ENCODE measurements at regions not wholly inside any gene's neighbourhood (a gene's known extent, or its start where the extent isn't known, plus 50 kb on each side); places are given as distances from the start of the nearest gene placed in this dataset.

DNA sequence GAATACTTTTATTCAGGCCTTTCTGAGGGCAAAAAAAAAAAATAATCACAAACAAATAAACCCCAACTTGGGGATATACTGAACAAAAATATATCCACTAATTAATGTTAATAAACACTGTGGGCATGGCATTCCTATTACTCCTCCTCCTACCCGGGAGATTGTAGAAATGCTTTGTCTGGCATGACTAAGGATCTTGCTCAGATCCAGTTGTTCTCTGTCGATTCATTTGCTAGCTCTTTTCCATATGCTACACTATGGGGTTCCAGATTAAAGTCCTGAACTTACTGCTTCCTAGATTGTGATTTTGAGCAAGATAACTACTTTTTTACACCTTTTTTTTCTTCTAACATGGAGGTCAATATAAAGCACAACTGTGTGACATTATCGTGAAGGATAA, 102.2 kb upstream of the PRR16 start:
- TF ChIP-seq, protein P1, sequence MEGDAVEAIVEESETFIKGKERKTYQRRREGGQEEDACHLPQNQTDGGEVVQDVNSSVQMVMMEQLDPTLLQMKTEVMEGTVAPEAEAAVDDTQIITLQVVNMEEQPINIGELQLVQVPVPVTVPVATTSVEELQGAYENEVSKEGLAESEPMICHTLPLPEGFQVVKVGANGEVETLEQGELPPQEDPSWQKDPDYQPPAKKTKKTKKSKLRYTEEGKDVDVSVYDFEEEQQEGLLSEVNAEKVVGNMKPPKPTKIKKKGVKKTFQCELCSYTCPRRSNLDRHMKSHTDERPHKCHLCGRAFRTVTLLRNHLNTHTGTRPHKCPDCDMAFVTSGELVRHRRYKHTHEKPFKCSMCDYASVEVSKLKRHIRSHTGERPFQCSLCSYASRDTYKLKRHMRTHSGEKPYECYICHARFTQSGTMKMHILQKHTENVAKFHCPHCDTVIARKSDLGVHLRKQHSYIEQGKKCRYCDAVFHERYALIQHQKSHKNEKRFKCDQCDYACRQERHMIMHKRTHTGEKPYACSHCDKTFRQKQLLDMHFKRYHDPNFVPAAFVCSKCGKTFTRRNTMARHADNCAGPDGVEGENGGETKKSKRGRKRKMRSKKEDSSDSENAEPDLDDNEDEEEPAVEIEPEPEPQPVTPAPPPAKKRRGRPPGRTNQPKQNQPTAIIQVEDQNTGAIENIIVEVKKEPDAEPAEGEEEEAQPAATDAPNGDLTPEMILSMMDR (IDR thresholded peaks at IDR 0.05), result no peak
- TF ChIP-seq POLR2A (IDR thresholded peaks at IDR 0.05), result no peak
